Adrenal gland (tissue), 9 donors: ENCODE measurements at regions not wholly inside any gene's neighbourhood (a gene's known extent, or its start where the extent isn't known, plus 50 kb on each side); places are given as distances from the start of the nearest gene placed in this dataset.

Experiments
- DNase-seq, 7 donors: peaks; one replicate each; pipeline ENCODE4 v3.0.0-alpha.2; 2019 to 2020
- H3K27ac ChIP-seq, 5 donors: fragments of 200-600 bp; sonication (generic) in 4 of 5; 1 replicate in 3 of 5; 2 replicates in 2 of 5; pipeline versions ENCODE4 v1.5.1 to v1.8.0; 2016 to 2020; ENCODE audit warnings: mild to moderate bottlenecking in 1 of 5
- H3K27me3 ChIP-seq: fragments of 200-600 bp; 2 replicates; pipeline ENCODE4 v1.8.0; 2021
- H3K36me3 ChIP-seq, 2 donors: fragments of 200-600 bp; replicated peaks in 1 of 2; 1 replicate in 1 of 2; 2 replicates in 1 of 2; pipeline versions ENCODE4 v1.5.1 to v1.8.0; 2018 to 2022
- H3K4me1 ChIP-seq, 2 donors: fragments of 200-600 bp; replicated peaks in 1 of 2; 1 replicate in 1 of 2; 2 replicates in 1 of 2; pipeline versions ENCODE4 v1.5.1 to v1.8.0; 2018 to 2021
- H3K4me3 ChIP-seq, 4 donors: fragments of 200-600 bp; sonication (generic) in 3 of 4; one replicate each; pipeline ENCODE4 v1.5.1; 2016 to 2018
- H3K9me3 ChIP-seq, 3 donors: fragments of 200-600 bp; sonication (generic) in 1 of 3; replicated peaks in 1 of 3; 1 replicate in 2 of 3; 2 replicates in 1 of 3; pipeline versions ENCODE4 v1.5.1 to v1.8.0; 2016 to 2021
- POLR2A ChIP-seq, 2 donors: fragments of 450-650 bp; IDR thresholded peaks; one replicate each; pipeline ENCODE4 v1.6.1; 2017; ENCODE audit warnings: antibody characterized with exemption in 2 of 2, mild to moderate bottlenecking in 2 of 2, moderate library complexity in 1 of 2
- WGBS, 4 donors: extraction: QIAGEN DNeasy Blood & Tissue Kit in 2 of 4; methylation state at CpG; one replicate each; pipeline versions ENCODE4 v1.1.5 to v1.1.7; 2013 to 2017; 5-methylcytosine and 5-hydroxymethylcytosine counted together
- intact Hi-C, 2 donors: fragments of 100-400 bp; cut with DNase I; formaldehyde crosslinking; loops; one replicate each; pipeline versions ENCODE4 v1.14.1 to v1.15.0; 2022 to 2023
- TF ChIP-seq, protein P1 (sequence below), 6 experiments: fragments of 450-650 bp in 4 of 6; fragments of 200-600 bp in 2 of 6; sonication (generic) in 1 of 6; IDR thresholded peaks; 1 replicate in 5 of 6; 2 replicates in 1 of 6; pipeline versions ENCODE4 v1.5.1 to v1.8.0; 2016 to 2021; ENCODE audit warnings: antibody characterized with exemption in 6 of 6, mild to moderate bottlenecking in 2 of 6, moderate library complexity in 1 of 6
- donor health status: healthy with polysubstance abuse.
- donor health status: Bipolar disorder and iron deficiency.
- donor health status: DM: yes; HTN: yes; CAD: no.
- donor health status: DM: no; HTN: no; CAD: no.
- donor health status: DM: no; HTN: no; CAD: no.

DNA sequence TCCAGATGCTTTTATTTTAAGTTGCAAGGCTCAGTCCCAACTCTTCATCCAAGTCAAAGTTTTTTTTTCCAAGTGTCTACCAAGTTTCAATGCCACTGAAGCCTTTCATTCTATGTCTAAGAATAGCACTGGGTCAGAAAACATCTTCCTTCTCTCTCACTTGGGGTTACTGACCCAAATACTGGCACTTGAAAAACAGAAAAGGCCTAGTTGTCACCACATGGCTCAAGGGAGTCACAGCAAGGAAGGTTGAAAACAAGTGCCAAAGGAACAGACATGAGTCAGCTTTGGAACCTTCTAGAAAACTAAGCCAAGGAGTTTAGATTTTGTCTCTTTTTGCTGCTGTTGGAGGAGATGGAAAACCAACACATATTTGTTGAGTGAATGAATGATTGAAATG lies 146.5 kb downstream of the COPS8 start:
- H3K4me1 ChIP-seq: peaks cover 4 to 21% of the 10 kb centered on the region in 2 donors
- intact Hi-C loops: no loop called here
- TF ChIP-seq POLR2A (IDR thresholded peaks at IDR 0.05): no peak
- TF ChIP-seq, protein P1, sequence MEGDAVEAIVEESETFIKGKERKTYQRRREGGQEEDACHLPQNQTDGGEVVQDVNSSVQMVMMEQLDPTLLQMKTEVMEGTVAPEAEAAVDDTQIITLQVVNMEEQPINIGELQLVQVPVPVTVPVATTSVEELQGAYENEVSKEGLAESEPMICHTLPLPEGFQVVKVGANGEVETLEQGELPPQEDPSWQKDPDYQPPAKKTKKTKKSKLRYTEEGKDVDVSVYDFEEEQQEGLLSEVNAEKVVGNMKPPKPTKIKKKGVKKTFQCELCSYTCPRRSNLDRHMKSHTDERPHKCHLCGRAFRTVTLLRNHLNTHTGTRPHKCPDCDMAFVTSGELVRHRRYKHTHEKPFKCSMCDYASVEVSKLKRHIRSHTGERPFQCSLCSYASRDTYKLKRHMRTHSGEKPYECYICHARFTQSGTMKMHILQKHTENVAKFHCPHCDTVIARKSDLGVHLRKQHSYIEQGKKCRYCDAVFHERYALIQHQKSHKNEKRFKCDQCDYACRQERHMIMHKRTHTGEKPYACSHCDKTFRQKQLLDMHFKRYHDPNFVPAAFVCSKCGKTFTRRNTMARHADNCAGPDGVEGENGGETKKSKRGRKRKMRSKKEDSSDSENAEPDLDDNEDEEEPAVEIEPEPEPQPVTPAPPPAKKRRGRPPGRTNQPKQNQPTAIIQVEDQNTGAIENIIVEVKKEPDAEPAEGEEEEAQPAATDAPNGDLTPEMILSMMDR (IDR thresholded peaks at IDR 0.05): no peak
- DNase-seq: no peak
- H3K27me3 ChIP-seq: no peaks in the 10 kb centered on the region
- no peaks in the 10 kb centered on the region for H3K36me3 ChIP-seq
- H3K9me3 ChIP-seq: no peaks in the 10 kb centered on the region
- no peak overlapping the region for H3K4me3 ChIP-seq
- H3K27ac ChIP-seq: no peak overlapping the region

DNA sequence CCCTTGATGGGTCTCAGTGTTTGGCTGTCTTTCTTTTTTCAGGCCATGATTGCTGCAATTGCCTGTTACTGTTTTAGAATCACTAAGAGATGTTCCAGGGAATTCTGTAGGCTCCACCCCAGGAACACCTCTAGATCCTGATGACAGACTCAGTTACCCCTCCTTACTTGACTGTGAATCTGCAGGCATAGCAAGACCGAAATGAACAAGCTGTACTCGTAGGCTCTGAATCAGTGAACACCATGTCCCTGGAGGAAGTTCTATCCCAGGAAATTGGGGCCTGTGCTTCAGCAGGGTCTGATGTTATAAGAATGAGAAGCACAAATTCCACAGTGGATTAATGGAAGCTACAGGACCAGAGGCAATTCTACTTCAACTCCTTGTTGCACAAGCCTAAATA lies 148.6 kb downstream of the COPS8 start:
- Histone ChIP-seq H3K4me1 (peaks cover 4 to 21% of the 10 kb centered on the region in 2 donors), H3K27ac (peak overlapping the region in 1 of 5 donors; percentile 82), H3K4me3 (no peak overlapping the region), H3K36me3 (no peaks in the 10 kb centered on the region), H3K27me3 (no peaks in the 10 kb centered on the region), H3K9me3 (no peaks in the 10 kb centered on the region)
- intact Hi-C loops: no loop called here
- WGBS, 4 donors: 57 to 82% (median 67%) methylated on average over 2 of the region's 2 CpGs
- no peak for TF ChIP-seq POLR2A (IDR thresholded peaks at IDR 0.05)
- TF ChIP-seq, protein P1 (IDR thresholded peaks at IDR 0.05): no peak
- DNase-seq: no peak

DNA sequence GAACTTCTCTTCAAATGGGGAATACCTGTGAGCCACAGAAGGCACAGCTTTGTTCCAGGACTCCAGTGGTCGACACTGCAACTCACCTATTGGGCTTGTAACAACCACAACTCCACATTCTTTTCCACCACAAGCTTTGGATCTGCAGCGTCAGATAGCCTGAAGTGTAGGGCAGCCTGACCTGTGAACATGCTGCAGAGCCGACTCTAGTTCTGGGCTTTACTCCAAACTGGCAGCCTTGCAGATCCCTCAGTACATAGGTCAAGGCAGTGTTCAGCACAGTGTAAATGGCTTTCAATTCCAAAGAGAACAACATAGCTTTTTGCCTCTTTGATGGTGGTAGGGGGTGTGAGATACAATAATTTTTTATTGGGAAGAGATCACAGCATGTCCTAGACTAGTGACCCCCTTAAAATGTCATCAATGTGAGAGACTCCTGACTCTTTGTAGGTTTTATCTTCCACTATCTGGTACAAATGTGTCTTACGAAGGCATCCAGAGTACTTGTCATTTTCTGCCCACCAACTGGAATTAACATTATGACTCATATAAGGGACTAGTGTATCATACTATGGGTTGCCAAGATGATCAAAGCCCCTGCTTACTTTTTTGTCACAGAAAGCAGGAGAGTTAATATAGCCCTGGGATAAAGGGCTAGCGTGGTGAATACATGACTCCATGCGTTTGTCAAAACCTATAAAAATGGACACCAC lies 149.8 kb downstream of the COPS8 start:
- Histone ChIP-seq H3K4me1 (peaks cover 4 to 21% of the 10 kb centered on the region in 2 donors), H3K9me3 (peaks cover 0 to 1% (median 0%) of the 10 kb centered on the region in 3 donors), H3K27me3 (no peaks in the 10 kb centered on the region), H3K4me3 (no peak overlapping the region), H3K36me3 (no peaks in the 10 kb centered on the region), H3K27ac (peak overlapping the region in 4 of 5 donors; percentile 54 to 82 (median 59))
- WGBS, 4 donors: 31 to 50% (median 38%) methylated on average over 6 of the region's 6 CpGs
- no peak for TF ChIP-seq POLR2A (IDR thresholded peaks at IDR 0.05)
- TF ChIP-seq, protein P1 (IDR thresholded peaks at IDR 0.05): no peak
- DNase-seq: peak; percentile 73 to 93 (median 87)
- intact Hi-C loops: no loop called here

DNA sequence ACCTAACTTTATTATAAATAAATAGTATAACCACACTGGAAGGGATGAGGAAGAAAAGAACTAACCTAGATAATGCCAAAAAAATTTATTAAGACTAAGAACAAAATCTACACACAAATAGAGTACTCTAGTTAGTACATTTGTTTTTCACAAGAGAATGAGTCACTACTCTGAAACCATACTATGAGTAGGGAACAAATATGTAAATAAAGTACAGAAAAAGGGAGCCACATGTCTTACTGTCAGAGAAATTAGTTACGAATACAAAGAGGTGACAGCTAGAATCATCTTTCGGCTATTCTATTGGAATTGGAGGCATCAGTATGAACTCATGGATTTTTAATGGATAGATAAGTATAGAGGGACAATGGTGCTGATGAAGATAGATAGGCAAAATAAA lies 150.5 kb downstream of the COPS8 start:
- Histone ChIP-seq H3K27me3 (no peaks in the 10 kb centered on the region), H3K4me3 (no peak overlapping the region), H3K9me3 (peaks cover 0 to 6% (median 0%) of the 10 kb centered on the region in 3 donors), H3K36me3 (no peaks in the 10 kb centered on the region), H3K4me1 (peaks cover 4 to 21% of the 10 kb centered on the region in 2 donors), H3K27ac (peak overlapping the region in 1 of 5 donors; percentile 54)
- DNase-seq: no peak
- 85 to 95% (median 91%) methylated on average over 2 of the region's 2 CpGs for WGBS, 4 donors
- intact Hi-C loops: no loop called here
- TF ChIP-seq, protein P1 (IDR thresholded peaks at IDR 0.05): no peak
- TF ChIP-seq POLR2A (IDR thresholded peaks at IDR 0.05): no peak
